ENCODE measurements at regions not wholly inside any gene's neighbourhood (a gene's known extent, or its start where the extent isn't known, plus 50 kb on each side); places are given as distances from the start of the nearest gene placed in this dataset.

DNA sequence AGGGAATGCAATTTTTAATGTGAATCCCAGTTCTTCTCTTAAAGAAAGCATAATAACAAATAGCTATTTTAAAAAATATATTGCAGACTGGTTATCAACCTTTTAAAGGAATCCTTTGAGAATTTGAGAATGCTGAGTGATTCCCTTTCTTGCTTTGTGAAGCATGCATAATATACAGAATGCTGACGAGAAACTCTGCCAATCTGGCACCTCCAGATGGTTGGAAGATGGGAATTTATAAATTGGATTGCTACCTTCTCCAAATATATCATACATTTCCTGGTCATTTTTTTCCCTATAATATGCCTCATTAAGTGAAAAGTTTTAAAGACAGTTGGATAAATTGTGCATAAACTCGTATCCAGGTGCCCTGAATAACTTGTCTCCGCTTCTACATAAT, 333.9 kb upstream of the ARPP21 start:
- TF ChIP-seq POLR2A (IDR thresholded peaks at IDR 0.05), result no peak
- TF ChIP-seq, protein P1, sequence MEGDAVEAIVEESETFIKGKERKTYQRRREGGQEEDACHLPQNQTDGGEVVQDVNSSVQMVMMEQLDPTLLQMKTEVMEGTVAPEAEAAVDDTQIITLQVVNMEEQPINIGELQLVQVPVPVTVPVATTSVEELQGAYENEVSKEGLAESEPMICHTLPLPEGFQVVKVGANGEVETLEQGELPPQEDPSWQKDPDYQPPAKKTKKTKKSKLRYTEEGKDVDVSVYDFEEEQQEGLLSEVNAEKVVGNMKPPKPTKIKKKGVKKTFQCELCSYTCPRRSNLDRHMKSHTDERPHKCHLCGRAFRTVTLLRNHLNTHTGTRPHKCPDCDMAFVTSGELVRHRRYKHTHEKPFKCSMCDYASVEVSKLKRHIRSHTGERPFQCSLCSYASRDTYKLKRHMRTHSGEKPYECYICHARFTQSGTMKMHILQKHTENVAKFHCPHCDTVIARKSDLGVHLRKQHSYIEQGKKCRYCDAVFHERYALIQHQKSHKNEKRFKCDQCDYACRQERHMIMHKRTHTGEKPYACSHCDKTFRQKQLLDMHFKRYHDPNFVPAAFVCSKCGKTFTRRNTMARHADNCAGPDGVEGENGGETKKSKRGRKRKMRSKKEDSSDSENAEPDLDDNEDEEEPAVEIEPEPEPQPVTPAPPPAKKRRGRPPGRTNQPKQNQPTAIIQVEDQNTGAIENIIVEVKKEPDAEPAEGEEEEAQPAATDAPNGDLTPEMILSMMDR (IDR thresholded peaks at IDR 0.05), result no peak
